SU-DHL-6 (cell line): ENCODE measurements at regions not wholly inside any gene's neighbourhood (a gene's known extent, or its start where the extent isn't known, plus 50 kb on each side); places are given as distances from the start of the nearest gene placed in this dataset.
A peak's percentile ranks its signal among the peaks of the same experiment; 100 is the strongest.

Experiments used
- H2AFZ ChIP-seq: fragments of 200-600 bp; sonication (generic); 2 replicates; pipeline ENCODE4 v1.6.1; 2014; ENCODE audit warnings: low read depth, mild to moderate bottlenecking, moderate library complexity, mixed read lengths, antibody characterized with exemption, low read length; ENCODE audit not compliant: severe bottlenecking
- H3F3A ChIP-seq: fragments of 200-600 bp; shearing (Covaris generic); 2 replicates; pipeline ENCODE4 v1.6.0; 2016; ENCODE audit warnings: antibody characterized with exemption, mild to moderate bottlenecking; ENCODE audit not compliant: insufficient read depth
- H3K27ac ChIP-seq: fragments of 200-600 bp; sonication (generic); 2 replicates; pipeline ENCODE4 v1.5.1; 2016; ENCODE audit warnings: low read depth, mild to moderate bottlenecking, low read length, moderate library complexity, mixed read lengths
- H3K27me3 ChIP-seq: fragments of 200-600 bp; sonication (generic), shearing (Covaris generic); 2 replicates; pipeline ENCODE4 v1.6.0; 2014; ENCODE audit warnings: mild to moderate bottlenecking, low read length
- H3K36me3 ChIP-seq: fragments of 200-600 bp; sonication (generic); 2 replicates; pipeline ENCODE4 v1.6.1; 2014; ENCODE audit warnings: mild to moderate bottlenecking, low read length, mixed read lengths
- H3K4me2 ChIP-seq: fragments of 300-600, 200-600 bp; shearing (Covaris generic), sonication (generic); 2 replicates; pipeline ENCODE4 v1.6.0; 2014; ENCODE audit warnings: low read length, low read depth, mild to moderate bottlenecking; ENCODE audit not compliant: poor library complexity, severe bottlenecking
- H3K4me3 ChIP-seq: fragments of 200-600 bp; sonication (generic); 2 replicates; pipeline ENCODE4 v1.5.1; 2014; ENCODE audit warnings: antibody characterized with exemption, low read length, mild to moderate bottlenecking, mixed read lengths; ENCODE audit not compliant: insufficient read depth, poor library complexity, severe bottlenecking
- H3K79me2 ChIP-seq: fragments of 200-600 bp; sonication (generic); 2 replicates; pipeline ENCODE4 v1.6.1; 2014; ENCODE audit warnings: mild to moderate bottlenecking, low read length, moderate library complexity; ENCODE audit not compliant: insufficient read depth
- H3K9ac ChIP-seq: fragments of 200-600 bp; sonication (generic); 2 replicates; pipeline ENCODE4 v1.7.0; 2014; ENCODE audit warnings: mild to moderate bottlenecking, low read length
- H3K9me2 ChIP-seq: fragments of 200-600 bp; sonication (generic); replicated peaks from 2 replicates; pipeline ENCODE4 v1.6.1; 2014; ENCODE audit warnings: low read length; ENCODE audit not compliant: insufficient read depth
- H3K9me3 ChIP-seq: fragments of 200-600 bp; sonication (generic); 2 replicates; pipeline ENCODE4 v1.6.1; 2014; ENCODE audit warnings: low read length, mixed read lengths; ENCODE audit not compliant: insufficient read depth
- H4K20me1 ChIP-seq: fragments of 200-600 bp; sonication (generic); 2 replicates; pipeline ENCODE4 v1.6.1; 2014; ENCODE audit warnings: low read depth, mild to moderate bottlenecking, antibody characterized with exemption, low read length, moderate library complexity, mixed read lengths
- CTCF ChIP-seq: fragments of 200-600 bp; sonication (generic); IDR thresholded peaks from one replicate; pipeline ENCODE4 v1.5.1; 2017; ENCODE audit warnings: antibody characterized with exemption, mild to moderate bottlenecking, low read length, moderate library complexity; ENCODE audit not compliant: insufficient read depth, poor library complexity, severe bottlenecking
- EZH2phosphoT487 ChIP-seq: fragments of 200-600 bp; sonication (generic), shearing (Covaris generic); conservative IDR thresholded peaks from 2 replicates; pipeline ENCODE4 v1.6.1; 2018; ENCODE audit warnings: mild to moderate bottlenecking, antibody characterized with exemption, low read length, moderate library complexity, mixed read lengths

GRCh38 chr5:57339521-57339920 lies 143.1 kb downstream of the ACTBL2 start:
- H3K9me3 ChIP-seq: no peaks in the 10 kb centered on the region
- H2AFZ ChIP-seq: no peak overlapping the region
- no peaks in the 10 kb centered on the region for H3K79me2 ChIP-seq
- H3F3A ChIP-seq: no peaks in the 10 kb centered on the region
- no peaks in the 10 kb centered on the region for H3K27me3 ChIP-seq
- no peaks in the 10 kb centered on the region for H4K20me1 ChIP-seq
- no peak overlapping the region for H3K4me3 ChIP-seq
- H3K36me3 ChIP-seq: no peaks in the 10 kb centered on the region
- no peak overlapping the region for H3K4me2 ChIP-seq
- H3K9me2 ChIP-seq: no peaks in the 10 kb centered on the region
- H3K27ac ChIP-seq: no peak overlapping the region
- no peak overlapping the region for H3K9ac ChIP-seq
- no peak for TF ChIP-seq CTCF
- no peak for TF ChIP-seq EZH2phosphoT487

- Histone ChIP-seq H4K20me1 (no peaks in the 10 kb centered on the region), H3K27ac (no peak overlapping the region), H3K79me2 (no peaks in the 10 kb centered on the region), H3F3A (no peaks in the 10 kb centered on the region), H2AFZ (no peak overlapping the region), H3K4me2 (no peak overlapping the region), H3K9me2 (no peaks in the 10 kb centered on the region), H3K36me3 (no peaks in the 10 kb centered on the region), H3K27me3 (no peaks in the 10 kb centered on the region), H3K4me3 (no peak overlapping the region), H3K9me3 (no peaks in the 10 kb centered on the region), H3K9ac (no peak overlapping the region)
- no peak for TF ChIP-seq CTCF
- TF ChIP-seq EZH2phosphoT487: no peak
Observed at GRCh38 chr5:57338868-57339340, 143.7 kb downstream of the ACTBL2 start.

- Histone ChIP-seq H3K79me2 (no peaks in the 10 kb centered on the region), H3K9me3 (no peaks in the 10 kb centered on the region), H3K9ac (no peak overlapping the region), H3K9me2 (no peaks in the 10 kb centered on the region), H3K4me2 (no peak overlapping the region), H3K27me3 (no peaks in the 10 kb centered on the region), H3F3A (no peaks in the 10 kb centered on the region), H4K20me1 (no peaks in the 10 kb centered on the region), H3K36me3 (no peaks in the 10 kb centered on the region), H2AFZ (no peak overlapping the region), H3K4me3 (no peak overlapping the region), H3K27ac (no peak overlapping the region)
- TF ChIP-seq CTCF (peak; percentile 46), EZH2phosphoT487 (no peak)
Observed at GRCh38 chr5:57338068-57338867, 144.3 kb downstream of the ACTBL2 start.
